ENCODE measurements at regions not wholly inside any gene's neighbourhood (a gene's known extent, or its start where the extent isn't known, plus 50 kb on each side); places are given as distances from the start of the nearest gene placed in this dataset.
"Not testable (repeated sequence)": the region's sequence is repeated elsewhere in the genome, so short reads cannot be mapped to it uniquely, and the experiment has no call there.

- no peak for DNase-seq (ENCODE audit: low spot score in 2 of 2)
- 79 to 83% methylated on average over 3 of the region's 3 CpGs for WGBS, 2 donors
- intact Hi-C loops (cut with DNase I; ENCODE audit: low total_unique reads) = no loop called here
- no peak overlapping the region for H3K4me3 ChIP-seq (ENCODE audit: low read depth, poor library complexity, severe bottlenecking)
- TF ChIP-seq POLR2A (IDR thresholded peaks at IDR 0.05) = no peak
- TF ChIP-seq CTCF (IDR thresholded peaks at IDR 0.05) = no peak
These were observed 464.6 kb upstream of the GCFC2 start for GRCh38 chr2:76175295-76175694.

DNA sequence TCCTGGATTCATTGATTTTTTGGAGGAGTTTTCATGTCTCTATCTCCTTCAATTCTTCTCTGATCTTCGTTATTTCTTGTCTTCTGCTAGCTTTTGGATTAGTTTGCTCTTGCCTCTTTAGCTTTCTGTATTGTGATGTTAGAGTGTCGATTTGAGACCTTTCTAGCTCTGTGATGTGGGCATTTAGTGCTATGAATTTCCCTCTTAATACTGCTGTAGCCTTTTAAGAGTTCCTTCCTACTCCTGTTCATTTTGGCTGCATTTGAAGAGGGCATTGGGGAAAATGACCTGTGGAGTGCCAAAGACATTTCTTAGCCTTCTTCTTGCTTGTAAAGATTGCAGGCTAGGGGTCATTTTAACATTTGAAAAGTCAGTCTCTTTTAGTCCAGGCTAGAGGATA lies 463.8 kb upstream of the GCFC2 start:
- no peak for TF ChIP-seq POLR2A (IDR thresholded peaks at IDR 0.05)
- TF ChIP-seq CTCF (IDR thresholded peaks at IDR 0.05) = no peak
- no peak for DNase-seq (ENCODE audit: low spot score in 2 of 2)
- intact Hi-C loops (cut with DNase I; ENCODE audit: low total_unique reads) = no loop called here
- no peak overlapping the region for H3K4me3 ChIP-seq (ENCODE audit: low read depth, poor library complexity, severe bottlenecking)
- WGBS, 2 donors = 51 to 71% methylated on average over 2 of the region's 2 CpGs

GRCh38 chr2:76173206-76173605 lies 462.5 kb upstream of the GCFC2 start:
- DNase-seq (ENCODE audit: low spot score in 2 of 2); intact Hi-C loops (cut with DNase I; ENCODE audit: low total_unique reads); H3K4me3 ChIP-seq (ENCODE audit: low read depth, poor library complexity, severe bottlenecking): not testable (repeated sequence)
- WGBS, 2 donors = 0% methylated on average over 1 of the region's 1 CpG

- H3K4me3 ChIP-seq (ENCODE audit: low read depth, poor library complexity, severe bottlenecking); DNase-seq (ENCODE audit: low spot score in 2 of 2); intact Hi-C loops (cut with DNase I; ENCODE audit: low total_unique reads): not testable (repeated sequence)
These were observed 461.5 kb upstream of the GCFC2 start for GRCh38 chr2:76172154-76172595.

- TF ChIP-seq CTCF (IDR thresholded peaks at IDR 0.05) = no peak
- TF ChIP-seq POLR2A (IDR thresholded peaks at IDR 0.05) = no peak
- DNase-seq (ENCODE audit: low spot score in 2 of 2) = no peak
- intact Hi-C loops (cut with DNase I; ENCODE audit: low total_unique reads) = no loop called here
- WGBS, 2 donors = 70 to 77% methylated on average over 2 of the region's 2 CpGs
- no peak overlapping the region for H3K4me3 ChIP-seq (ENCODE audit: low read depth, poor library complexity, severe bottlenecking)
These were observed 460.1 kb upstream of the GCFC2 start for GRCh38 chr2:76170856-76171255.

GRCh38 chr2:76170009-76170384 lies 459.3 kb upstream of the GCFC2 start:
- intact Hi-C loops (cut with DNase I; ENCODE audit: low total_unique reads) = no loop called here
- TF ChIP-seq CTCF (IDR thresholded peaks at IDR 0.05) = no peak
- H3K4me3 ChIP-seq (ENCODE audit: low read depth, poor library complexity, severe bottlenecking) = no peak overlapping the region
- WGBS, 2 donors = 84 to 86% methylated on average over 1 of the region's 1 CpG
- no peak for DNase-seq (ENCODE audit: low spot score in 2 of 2)

DNA sequence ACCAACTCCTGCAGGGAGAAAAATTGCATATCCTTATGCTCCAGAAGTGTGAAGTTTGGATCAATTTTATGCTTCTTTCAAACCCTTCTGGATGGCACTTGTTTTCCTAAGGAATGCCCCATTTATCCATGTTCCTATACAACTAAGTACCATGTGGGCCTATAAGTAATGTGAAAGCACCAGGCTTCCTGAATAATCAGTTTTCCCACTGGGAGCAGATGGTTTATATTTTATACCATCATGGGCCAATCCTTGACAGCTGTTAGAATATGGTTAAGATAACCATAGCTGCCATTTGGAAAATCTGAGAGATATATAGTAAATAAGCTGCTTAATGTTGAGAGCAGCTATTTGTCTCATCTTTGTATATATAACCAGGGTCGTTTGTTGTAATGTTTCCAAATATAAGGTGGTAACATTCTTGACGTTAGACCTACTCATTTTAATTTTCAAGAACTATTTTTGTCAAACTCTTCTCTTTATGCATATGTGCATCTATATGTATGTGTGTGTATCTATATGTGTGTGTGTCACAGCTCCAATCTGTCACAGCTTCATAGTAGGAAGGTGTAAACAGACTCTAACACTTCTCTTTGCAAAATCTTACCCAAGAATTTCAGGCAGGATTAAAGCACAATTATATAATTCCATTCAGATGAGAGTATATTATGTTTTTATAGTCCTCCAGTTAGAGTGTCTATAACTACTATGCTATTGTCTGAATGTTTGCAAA lies 458.7 kb upstream of the GCFC2 start:
- intact Hi-C loops (cut with DNase I; ENCODE audit: low total_unique reads) = no loop called here
- 46 to 60% methylated on average over 2 of the region's 2 CpGs for WGBS, 2 donors
- no peak for DNase-seq (ENCODE audit: low spot score in 2 of 2)
- TF ChIP-seq CTCF (IDR thresholded peaks at IDR 0.05) (no peak), POLR2A (IDR thresholded peaks at IDR 0.05) (no peak)
- H3K4me3 ChIP-seq (ENCODE audit: low read depth, poor library complexity, severe bottlenecking) = no peak overlapping the region
